SK-N-MC (cell line): ENCODE measurements at regions not wholly inside any gene's neighbourhood (a gene's known extent, or its start where the extent isn't known, plus 50 kb on each side); places are given as distances from the start of the nearest gene placed in this dataset.

ENCODE experiments used
- DNase-seq: peaks from one replicate; pipeline ENCODE4 v3.0.0-alpha.2; 2011; ENCODE audit warnings: low read depth, low spot score
- H3K27ac ChIP-seq: fragments of 200-600 bp; sonication (generic); 2 replicates; pipeline ENCODE4 v1.5.1; 2016; ENCODE audit warnings: mixed run types
- H3K36me3 ChIP-seq: fragments of 200-600 bp; sonication (generic); 2 replicates; pipeline ENCODE4 v1.6.1; 2017; ENCODE audit warnings: antibody characterized with exemption, low read length, mixed read lengths; ENCODE audit not compliant: insufficient read depth
- H3K4me3 ChIP-seq: fragments of 200-600 bp; sonication (generic); 2 replicates; pipeline ENCODE4 v1.5.1; 2016
- H3K9ac ChIP-seq: fragments of 200-600 bp; sonication (generic); 2 replicates; pipeline ENCODE4 v1.8.0; 2017; ENCODE audit warnings: mixed run types, mixed read lengths; ENCODE audit not compliant: insufficient read length
- H3K9me3 ChIP-seq: fragments of 200-600 bp; sonication (generic); 2 replicates; pipeline ENCODE4 v1.6.1; 2017; ENCODE audit warnings: low read depth, mild to moderate bottlenecking, antibody characterized with exemption, low read length, moderate library complexity, mixed read lengths
- EZH2 ChIP-seq: fragments of 200-600 bp; sonication (generic); IDR thresholded peaks from one replicate; pipeline ENCODE4 v1.6.1; 2017; ENCODE audit warnings: antibody characterized with exemption
- FOXP2 ChIP-seq: optimal IDR thresholded peaks from 2 replicates; pipeline ENCODE3; 2011; ENCODE audit warnings: mild to moderate bottlenecking, moderate library complexity; ENCODE audit not compliant: insufficient read depth; ENCODE audit errors: extremely low read length, control extremely low read depth
- POLR2AphosphoS5 ChIP-seq: IDR thresholded peaks from 2 replicates; pipeline ENCODE4 v1.6.1; 2012; ENCODE audit warnings: mild to moderate bottlenecking, low read depth, low read length, borderline replicate concordance

- TF ChIP-seq FOXP2: peak; percentile 45
- no peak for TF ChIP-seq EZH2
- Histone ChIP-seq H3K27ac (0 out of 2 replicates have a peak overlapping the region, but pooled peaks have one; percentile 38), H3K36me3 (no peaks in the 10 kb centered on the region), H3K9ac (no peak overlapping the region), H3K9me3 (no peaks in the 10 kb centered on the region), H3K4me3 (peak overlapping the region; percentile 31)
- peak; percentile 69 for DNase-seq
These were observed 389.0 kb upstream of the ETAA1 start for GRCh38 chr2:67008155-67008554.

- no peak overlapping the region for H3K4me3 ChIP-seq
- no peak overlapping the region for H3K9ac ChIP-seq
- H3K36me3 ChIP-seq: no peaks in the 10 kb centered on the region
- H3K27ac ChIP-seq: no peak overlapping the region
- no peaks in the 10 kb centered on the region for H3K9me3 ChIP-seq
- no peak for DNase-seq
- no peak for TF ChIP-seq FOXP2
- no peak for TF ChIP-seq EZH2
These were observed 385.0 kb upstream of the ETAA1 start for GRCh38 chr2:67012165-67012564.

GRCh38 chr2:67013821-67014220 lies 383.3 kb upstream of the ETAA1 start:
- TF ChIP-seq POLR2AphosphoS5: no peak
- TF ChIP-seq EZH2: no peak
- no peak for TF ChIP-seq FOXP2
- Histone ChIP-seq H3K9ac (no peak overlapping the region), H3K9me3 (no peaks in the 10 kb centered on the region)

DNA sequence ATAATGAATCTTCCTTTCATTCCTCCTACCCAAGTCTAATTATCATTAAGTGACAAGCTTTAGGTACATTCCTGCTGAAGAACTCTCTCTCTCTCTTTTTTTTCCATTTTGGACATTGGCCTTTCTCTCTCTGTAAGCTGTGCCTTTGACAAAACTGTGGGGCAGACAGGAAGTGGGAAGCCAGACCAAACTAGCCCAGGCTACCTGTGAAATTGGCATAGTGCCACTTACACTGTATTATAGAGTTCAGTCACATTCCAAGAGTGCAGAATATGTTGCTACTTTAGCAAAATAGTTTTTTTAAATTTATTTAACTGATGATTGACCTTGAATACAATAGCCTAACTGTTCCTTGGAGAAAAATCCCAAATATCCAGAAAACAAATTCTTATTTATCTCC lies 381.5 kb upstream of the ETAA1 start:
- no peak for TF ChIP-seq FOXP2
- no peak for TF ChIP-seq EZH2
- no peak for TF ChIP-seq POLR2AphosphoS5
- Histone ChIP-seq H3K9me3 (no peaks in the 10 kb centered on the region), H3K9ac (no peak overlapping the region), H3K36me3 (no peaks in the 10 kb centered on the region), H3K27ac (peak overlapping the region; percentile 10; the same call in 1 of the 2 replicates), H3K4me3 (no peak overlapping the region)
- DNase-seq: no peak

More at GRCh38 chr2:67013821-67014220, 383.3 kb upstream of the ETAA1 start:
- DNase-seq: no peak
- Histone ChIP-seq H3K27ac (no peak overlapping the region), H3K36me3 (no peaks in the 10 kb centered on the region), H3K4me3 (no peak overlapping the region)

DNA sequence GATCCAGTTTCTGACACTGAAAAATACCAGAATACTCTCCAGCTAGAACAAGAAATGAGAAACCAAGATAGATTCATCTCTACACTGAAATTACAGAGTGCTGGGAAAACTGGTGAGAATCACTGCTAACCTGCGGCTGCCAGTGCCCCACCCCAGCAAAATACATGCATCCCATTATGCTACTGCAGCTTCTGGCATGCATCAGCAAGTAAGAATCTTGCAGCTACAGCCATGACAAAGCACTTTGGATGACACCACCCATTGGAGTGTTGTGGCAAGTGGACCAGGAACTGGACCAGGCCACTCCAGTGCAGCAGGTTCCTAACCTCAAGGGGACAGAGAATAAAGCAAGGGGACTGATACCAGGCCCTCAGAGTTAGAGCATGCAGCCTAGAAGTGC lies 378.8 kb upstream of the ETAA1 start:
- H3K9ac ChIP-seq: no peak overlapping the region
- no peak overlapping the region for H3K27ac ChIP-seq
- no peaks in the 10 kb centered on the region for H3K36me3 ChIP-seq
- TF ChIP-seq FOXP2 (no peak), POLR2AphosphoS5 (no peak)
- no peaks in the 10 kb centered on the region for H3K9me3 ChIP-seq
- no peak for DNase-seq
- H3K4me3 ChIP-seq: no peak overlapping the region

- H3K9ac ChIP-seq: no peak overlapping the region
- H3K36me3 ChIP-seq: no peaks in the 10 kb centered on the region
- no peaks in the 10 kb centered on the region for H3K9me3 ChIP-seq
- DNase-seq: no peak
- H3K4me3 ChIP-seq: no peak overlapping the region
- TF ChIP-seq EZH2 (no peak), FOXP2 (no peak), POLR2AphosphoS5 (no peak)
- no peak overlapping the region for H3K27ac ChIP-seq
These were observed 365.1 kb upstream of the ETAA1 start for GRCh38 chr2:67032076-67032475.

DNA sequence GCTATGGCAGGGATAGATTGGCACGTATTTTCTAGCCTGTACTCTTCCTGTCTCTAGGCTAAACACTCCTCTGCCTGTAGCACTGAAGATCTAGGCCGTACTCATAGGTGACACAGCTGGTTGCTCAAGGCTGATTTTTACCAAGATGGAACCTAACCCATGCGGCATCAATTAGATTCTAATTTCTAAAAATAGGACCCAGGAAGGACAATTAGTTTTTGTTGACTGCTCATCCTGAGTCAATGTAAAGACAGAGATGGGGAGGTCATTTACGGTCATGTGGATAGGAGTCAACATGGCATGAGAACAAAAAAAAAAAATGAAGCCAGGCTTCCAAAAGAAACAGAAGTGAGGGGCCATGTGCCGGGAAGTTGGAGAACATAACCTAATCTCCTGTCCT lies 360.7 kb upstream of the ETAA1 start:
- Histone ChIP-seq H3K9ac (no peak overlapping the region), H3K27ac (no peak overlapping the region), H3K36me3 (no peaks in the 10 kb centered on the region), H3K9me3 (no peaks in the 10 kb centered on the region), H3K4me3 (no peak overlapping the region)
- no peak for TF ChIP-seq POLR2AphosphoS5
- no peak for TF ChIP-seq FOXP2
- TF ChIP-seq EZH2: no peak
- no peak for DNase-seq

- H3K4me3 ChIP-seq: no peak overlapping the region
- DNase-seq: no peak
- no peaks in the 10 kb centered on the region for H3K9me3 ChIP-seq
These were observed 359.5 kb upstream of the ETAA1 start for GRCh38 chr2:67037655-67038054.

GRCh38 chr2:67038195-67038594 lies 358.9 kb upstream of the ETAA1 start:
- no peak overlapping the region for H3K9ac ChIP-seq
- H3K9me3 ChIP-seq: no peaks in the 10 kb centered on the region
- no peaks in the 10 kb centered on the region for H3K36me3 ChIP-seq
- no peak for TF ChIP-seq POLR2AphosphoS5
- TF ChIP-seq EZH2: no peak
- no peak for TF ChIP-seq FOXP2
- no peak overlapping the region for H3K27ac ChIP-seq
- no peak for DNase-seq
- no peak overlapping the region for H3K4me3 ChIP-seq

More at GRCh38 chr2:67037655-67038054, 359.5 kb upstream of the ETAA1 start:
- no peaks in the 10 kb centered on the region for H3K36me3 ChIP-seq
- H3K27ac ChIP-seq: no peak overlapping the region
- H3K9ac ChIP-seq: no peak overlapping the region
- no peak for TF ChIP-seq EZH2
- TF ChIP-seq POLR2AphosphoS5: no peak
- TF ChIP-seq FOXP2: no peak
